BLaER1 (cell line): ENCODE measurements at regions not wholly inside any gene's neighbourhood (a gene's known extent, or its start where the extent isn't known, plus 50 kb on each side); places are given as distances from the start of the nearest gene placed in this dataset.
"Not testable (repeated sequence)": the region's sequence is repeated elsewhere in the genome, so short reads cannot be mapped to it uniquely, and the experiment has no call there.

Source experiments
- H3K27ac ChIP-seq: shearing (Covaris generic); formaldehyde crosslinking; 2 replicates; pipeline ENCODE4 v1.8.1; 2022
- H3K27me3 ChIP-seq: shearing (Covaris generic); formaldehyde crosslinking; 2 replicates; pipeline ENCODE4 v1.8.1; 2022
- H3K36me3 ChIP-seq: shearing (Covaris generic); formaldehyde crosslinking; 2 replicates; pipeline ENCODE4 v1.8.1; 2022
- H3K4me1 ChIP-seq: shearing (Covaris generic); formaldehyde crosslinking; 2 replicates; pipeline ENCODE4 v1.8.1; 2022
- H3K4me2 ChIP-seq: shearing (Covaris generic); formaldehyde crosslinking; 2 replicates; pipeline ENCODE4 v1.8.1; 2022
- H3K4me3 ChIP-seq: shearing (Covaris generic); formaldehyde crosslinking; 2 replicates; pipeline ENCODE4 v1.8.1; 2022
- H3K9ac ChIP-seq: shearing (Covaris generic); formaldehyde crosslinking; 2 replicates; pipeline ENCODE4 v1.8.1; 2022
- H3K9me3 ChIP-seq: shearing (Covaris generic); formaldehyde crosslinking; 2 replicates; pipeline ENCODE4 v1.8.1; 2022
- H4K20me1 ChIP-seq: shearing (Covaris generic); formaldehyde crosslinking; 2 replicates; pipeline ENCODE4 v1.8.1; 2022
- Cebpa-rat ChIP-seq: shearing (Covaris generic); IDR thresholded peaks from 2 replicates; pipeline ENCODE4 v1.8.1; 2022

DNA sequence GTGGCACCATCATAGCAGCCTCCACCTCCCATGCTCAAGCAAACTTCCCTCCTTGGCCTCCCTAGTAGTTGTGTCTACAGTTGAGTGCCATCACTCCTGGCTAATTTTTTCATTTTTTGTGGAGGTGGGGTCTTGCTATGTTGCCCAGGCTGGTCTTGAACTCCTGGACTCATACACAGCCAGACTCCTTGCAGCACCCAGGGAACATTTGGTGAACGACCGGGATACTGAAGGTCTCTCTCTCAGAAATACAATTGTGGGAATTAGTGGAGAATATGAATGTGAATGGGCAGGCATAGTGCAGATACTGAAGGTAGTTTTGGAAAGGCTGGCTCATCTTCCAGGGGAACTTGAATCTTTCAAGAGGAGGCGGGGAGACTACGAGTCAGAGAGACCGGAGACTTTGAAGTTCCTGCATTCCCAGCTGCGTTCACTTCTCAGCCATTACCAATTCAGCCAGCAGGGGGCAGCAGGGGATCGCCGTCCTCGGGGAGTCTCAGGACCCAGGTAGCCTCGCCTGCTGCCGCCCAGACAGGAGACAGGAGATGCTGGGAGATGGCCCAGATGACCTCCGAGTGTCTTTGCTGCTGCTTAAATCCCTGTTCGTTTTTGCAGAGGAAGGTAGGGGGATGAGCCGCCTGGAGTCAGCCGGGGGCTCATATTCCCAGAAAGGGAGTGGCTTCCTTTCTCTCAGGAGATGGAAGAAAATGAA, 68.6 kb downstream of the HAPSTR1 start:
- Histone ChIP-seq H3K9ac (no peak overlapping the region), H3K36me3 (no peaks in the 10 kb centered on the region), H3K27me3 (no peaks in the 10 kb centered on the region), H3K4me1 (no peaks in the 10 kb centered on the region), H3K4me3 (no peak overlapping the region), H3K9me3 (no peaks in the 10 kb centered on the region), H3K27ac (no peak overlapping the region), H3K4me2 (no peak overlapping the region), H4K20me1 (no peaks in the 10 kb centered on the region)
- TF ChIP-seq Cebpa-rat, result no peak

DNA sequence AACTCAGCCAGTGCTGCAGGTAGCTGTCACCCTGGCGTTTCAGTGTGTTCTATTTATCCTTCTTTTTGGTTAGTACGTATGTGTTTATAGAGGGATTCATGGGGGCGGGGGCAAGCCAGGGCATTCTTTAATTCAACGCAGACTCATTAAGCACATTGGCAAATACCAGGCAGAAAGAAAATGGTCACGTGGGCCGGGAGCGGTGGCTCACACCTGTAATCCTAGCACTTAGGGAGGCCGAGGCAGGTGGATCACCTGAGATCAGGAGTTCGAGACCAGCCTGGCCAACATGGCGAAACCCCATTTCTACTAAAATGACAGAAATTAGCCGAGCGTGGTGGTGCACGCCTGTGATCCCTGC, 69.1 kb downstream of the HAPSTR1 start:
- Histone ChIP-seq H3K27ac (no peak overlapping the region), H3K4me1 (no peaks in the 10 kb centered on the region), H3K9ac (no peak overlapping the region), H4K20me1 (no peaks in the 10 kb centered on the region), H3K9me3 (no peaks in the 10 kb centered on the region), H3K36me3 (no peaks in the 10 kb centered on the region), H3K4me3 (no peak overlapping the region), H3K4me2 (no peak overlapping the region), H3K27me3 (no peaks in the 10 kb centered on the region)
- TF ChIP-seq Cebpa-rat, result no peak

DNA sequence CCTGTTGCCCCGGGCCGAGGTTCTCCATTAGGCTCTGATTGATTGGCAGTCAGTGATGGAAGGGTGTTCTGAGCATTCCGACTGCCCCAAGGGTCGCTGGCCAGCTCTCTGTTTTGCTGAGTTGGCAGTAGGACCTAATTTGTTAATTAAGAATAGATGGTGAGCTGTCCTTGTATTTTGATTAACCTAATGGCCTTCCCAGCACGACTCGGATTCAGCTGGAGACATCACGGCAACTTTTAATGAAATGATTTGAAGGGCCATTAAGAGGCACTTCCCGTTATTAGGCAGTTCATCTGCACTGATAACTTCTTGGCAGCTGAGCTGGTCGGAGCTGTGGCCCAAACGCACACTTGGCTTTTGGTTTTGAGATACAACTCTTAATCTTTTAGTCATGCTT, 74.2 kb downstream of the HAPSTR1 start:
- H3K4me2 ChIP-seq, result no peak overlapping the region
- H3K36me3 ChIP-seq, result no peaks in the 10 kb centered on the region
- TF ChIP-seq Cebpa-rat, result no peak
- no peak overlapping the region for H3K27ac ChIP-seq
- no peak overlapping the region for H3K4me3 ChIP-seq
- no peak overlapping the region for H3K9ac ChIP-seq
- no peaks in the 10 kb centered on the region for H3K27me3 ChIP-seq
- no peaks in the 10 kb centered on the region; the same call in 1 of the 2 replicates for H3K4me1 ChIP-seq
- H3K9me3 ChIP-seq, result no peaks in the 10 kb centered on the region
- H4K20me1 ChIP-seq, result no peaks in the 10 kb centered on the region

DNA sequence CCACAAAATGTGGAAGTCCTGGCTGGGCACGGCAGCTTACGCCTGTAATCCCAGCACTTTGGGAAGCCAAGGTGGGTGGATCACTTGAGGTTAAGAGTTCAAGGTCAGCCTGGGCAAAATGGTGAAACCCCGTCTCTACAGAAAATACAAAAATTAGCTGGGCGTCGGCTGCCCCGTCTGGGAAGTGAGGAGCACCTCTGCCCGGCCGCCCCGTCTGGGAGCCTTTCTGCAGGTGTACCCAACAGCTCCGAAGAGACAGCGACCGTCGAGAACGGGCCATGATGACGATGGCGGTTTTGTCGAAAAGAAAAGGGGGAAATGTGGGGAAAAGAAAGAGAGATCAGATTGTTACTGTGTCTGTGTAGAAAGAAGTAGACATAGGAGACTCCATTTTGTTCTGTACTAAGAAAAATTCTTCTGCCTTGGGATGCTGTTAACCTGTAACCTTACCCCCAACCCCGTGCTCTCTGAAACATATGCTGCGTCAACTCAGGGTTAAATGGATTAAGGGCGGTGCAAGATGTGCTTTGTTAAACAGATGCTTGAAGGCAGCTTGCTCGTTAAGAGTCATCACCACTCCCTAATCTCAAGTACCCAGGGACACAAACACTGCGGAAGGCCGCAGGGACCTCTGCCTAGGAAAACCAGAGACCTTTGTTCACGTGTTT, 75.0 kb downstream of the HAPSTR1 start:
- H4K20me1 ChIP-seq, H3K27me3 ChIP-seq, H3K9me3 ChIP-seq, H3K4me3 ChIP-seq, H3K4me2 ChIP-seq, H3K9ac ChIP-seq, H3K27ac ChIP-seq, H3K36me3 ChIP-seq, H3K4me1 ChIP-seq: not testable (repeated sequence)

DNA sequence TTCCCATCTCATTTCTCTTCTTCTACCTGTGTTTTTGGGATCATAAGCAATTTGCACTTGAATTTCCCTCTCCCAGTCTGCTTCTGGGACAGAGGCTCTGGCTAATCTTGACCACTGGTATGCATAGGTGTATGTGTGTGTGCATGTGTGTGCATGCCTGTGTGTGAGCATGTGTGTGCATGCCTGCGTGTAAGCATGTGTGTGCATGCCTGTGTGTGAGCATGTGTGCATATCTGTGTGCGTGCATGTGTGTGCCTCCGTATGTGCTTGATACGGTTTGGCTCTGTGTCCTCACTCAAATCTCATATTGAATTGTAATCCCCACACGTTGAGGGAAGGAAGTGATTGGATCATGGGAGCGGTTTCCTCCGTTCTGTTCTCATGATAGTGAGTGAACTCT, 77.7 kb downstream of the HAPSTR1 start:
- Histone ChIP-seq H3K4me1 (no peaks in the 10 kb centered on the region; the same call in 1 of the 2 replicates), H3K4me2 (no peak overlapping the region), H3K9me3 (0 out of 2 replicates have a peak, but pooled peaks cover 4% of the 10 kb centered on the region), H3K27me3 (no peaks in the 10 kb centered on the region), H3K9ac (no peak overlapping the region), H3K27ac (no peak overlapping the region), H3K4me3 (no peak overlapping the region), H3K36me3 (no peaks in the 10 kb centered on the region), H4K20me1 (no peaks in the 10 kb centered on the region)
- no peak for TF ChIP-seq Cebpa-rat

- no peaks in the 10 kb centered on the region; the same call in 1 of the 2 replicates for H3K4me1 ChIP-seq
- TF ChIP-seq Cebpa-rat, result no peak
- no peaks in the 10 kb centered on the region for H4K20me1 ChIP-seq
- H3K9me3 ChIP-seq, result peaks cover 6% of the 10 kb centered on the region; the same call in 1 of the 2 replicates
- no peak overlapping the region for H3K4me3 ChIP-seq
- H3K27ac ChIP-seq, result no peak overlapping the region
- no peaks in the 10 kb centered on the region for H3K27me3 ChIP-seq
- no peaks in the 10 kb centered on the region for H3K36me3 ChIP-seq
- H3K9ac ChIP-seq, result no peak overlapping the region
- no peak overlapping the region for H3K4me2 ChIP-seq
Observed at GRCh38 chr16:9170470-9170869, 79.0 kb downstream of the HAPSTR1 start.

DNA sequence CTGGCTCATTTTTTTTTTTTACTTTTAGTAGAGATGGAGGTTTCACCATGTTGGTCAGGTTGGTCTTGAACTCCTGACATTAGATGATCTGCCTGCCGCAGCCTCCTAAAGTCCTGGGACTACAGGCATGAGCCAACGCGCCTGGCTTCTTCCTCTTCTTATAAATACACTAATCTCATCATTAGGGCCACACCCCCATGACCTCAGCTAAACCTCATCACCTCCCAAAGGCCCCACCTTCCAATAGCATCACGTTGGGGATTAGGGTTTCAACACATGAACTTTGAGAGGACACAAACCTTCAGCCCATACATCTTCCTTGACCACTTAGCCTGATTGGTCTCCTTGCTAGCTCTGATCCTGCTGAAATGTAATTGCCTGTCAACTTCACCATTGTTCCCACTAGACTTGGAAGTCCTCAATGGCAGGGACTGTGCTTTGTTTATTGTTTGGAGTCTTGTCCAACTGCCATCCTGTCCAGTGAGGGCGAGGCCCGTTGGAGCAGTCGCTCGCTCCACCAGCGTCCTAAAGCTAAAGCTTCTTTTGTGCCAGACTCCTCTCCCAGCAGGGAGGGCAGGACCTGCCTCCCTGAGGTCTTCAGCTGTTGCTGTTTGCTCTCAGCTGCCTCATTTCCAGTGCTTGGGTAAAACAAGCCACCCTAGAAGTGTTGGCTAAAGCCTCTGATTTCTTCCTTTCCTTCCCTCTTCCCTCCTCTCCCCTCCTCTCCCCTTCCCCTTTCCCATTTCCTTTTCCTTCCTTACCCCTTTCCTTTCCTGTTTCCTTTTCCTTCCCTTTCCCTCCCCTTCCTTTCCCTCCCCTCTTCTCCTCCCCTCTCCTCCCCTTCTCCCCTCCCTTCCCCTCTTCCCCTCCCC, 85.3 kb downstream of the HAPSTR1 start:
- Histone ChIP-seq H4K20me1 (no peaks in the 10 kb centered on the region), H3K36me3 (no peaks in the 10 kb centered on the region), H3K9me3 (peaks cover 14% of the 10 kb centered on the region), H3K4me2 (no peak overlapping the region), H3K27ac (no peak overlapping the region), H3K4me3 (no peak overlapping the region), H3K27me3 (no peaks in the 10 kb centered on the region), H3K9ac (no peak overlapping the region), H3K4me1 (no peaks in the 10 kb centered on the region)
- no peak for TF ChIP-seq Cebpa-rat

GRCh38 chr16:9177861-9178260, 86.4 kb downstream of the HAPSTR1 start:
- Histone ChIP-seq H3K9ac (no peak overlapping the region), H3K4me3 (no peak overlapping the region), H3K27ac (no peak overlapping the region), H4K20me1 (no peaks in the 10 kb centered on the region), H3K36me3 (no peaks in the 10 kb centered on the region), H3K4me1 (no peaks in the 10 kb centered on the region), H3K27me3 (no peaks in the 10 kb centered on the region), H3K4me2 (no peak overlapping the region), H3K9me3 (peaks cover 10% of the 10 kb centered on the region)
- TF ChIP-seq Cebpa-rat, result no peak

DNA sequence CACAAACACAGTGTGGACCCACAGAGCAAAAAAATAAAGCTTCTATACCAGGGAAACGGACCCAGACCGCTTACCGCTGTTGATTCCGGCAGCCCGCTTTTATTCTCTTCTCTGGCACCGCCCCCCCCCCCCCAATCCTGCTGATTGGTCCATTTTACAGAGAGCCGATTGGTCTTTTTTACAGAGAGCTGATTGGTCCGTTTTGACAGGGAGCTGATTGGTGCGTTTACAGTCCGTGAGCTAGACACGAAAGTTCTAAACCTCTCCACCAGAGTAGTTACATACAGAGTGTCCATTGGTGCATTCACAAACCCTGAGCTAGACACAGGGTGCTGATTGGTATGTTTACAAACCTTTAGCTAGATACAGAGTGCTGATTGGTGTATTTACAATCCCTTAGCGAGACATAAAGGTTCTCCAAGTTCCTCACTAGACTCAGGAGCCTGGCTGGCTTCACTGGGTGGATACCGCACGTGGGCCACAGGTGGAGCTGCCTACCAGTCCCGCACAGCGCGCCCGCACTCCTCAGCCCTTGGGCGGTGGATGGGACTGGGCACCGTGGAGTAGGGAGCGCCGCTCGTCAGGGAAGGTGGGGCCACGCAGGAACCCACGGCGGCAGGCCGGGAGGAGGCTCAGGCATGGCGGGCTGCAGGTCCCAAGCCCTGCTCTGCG, 92.4 kb downstream of the HAPSTR1 start:
- Histone ChIP-seq H3K36me3 (no peaks in the 10 kb centered on the region), H4K20me1 (no peaks in the 10 kb centered on the region), H3K4me2 (no peak overlapping the region), H3K9ac (no peak overlapping the region), H3K4me1 (no peaks in the 10 kb centered on the region), H3K9me3 (peaks cover 10% of the 10 kb centered on the region), H3K27ac (no peak overlapping the region), H3K27me3 (no peaks in the 10 kb centered on the region), H3K4me3 (no peak overlapping the region)
- no peak for TF ChIP-seq Cebpa-rat
